A673 (cell line): ENCODE measurements at regions not wholly inside any gene's neighbourhood (a gene's known extent, or its start where the extent isn't known, plus 50 kb on each side); places are given as distances from the start of the nearest gene placed in this dataset.
"Not testable (repeated sequence)": the region's sequence is repeated elsewhere in the genome, so short reads cannot be mapped to it uniquely, and the experiment has no call there.

Experiments used
- BruUV-seq: library from RNA; stranded (reverse); fragments of 400-500 nt; replicated peaks from 2 replicates; lab custom pipeline; 2021; lab: Mats Ljungman, UMichigan
- CTCF ChIA-PET: fragments of 300-600 bp; sonication (Branson Sonifier 250); formaldehyde crosslinking; loops from one replicate; lab custom pipeline; 2022; ENCODE audit warnings: antibody characterized with exemption; lab: Charles Lee
- POLR2A ChIA-PET: fragments of 300-600 bp; sonication (Branson Sonifier 250); formaldehyde crosslinking; loops from one replicate; lab custom pipeline; 2022; ENCODE audit warnings: antibody characterized with exemption; ENCODE audit not compliant: low non-redundant PET; lab: Charles Lee
- DNase-seq: peaks from one replicate; pipeline ENCODE4 v3.0.0-alpha.2; 2015; ENCODE audit warnings: low spot score
- H3K27ac ChIP-seq: fragments of 200-600 bp; sonication (generic); 2 replicates; pipeline ENCODE4 v1.5.1; 2016; ENCODE audit warnings: mixed run types, low read depth, mild to moderate bottlenecking, mixed read lengths, antibody characterized with exemption, low read length; ENCODE audit not compliant: poor library complexity, severe bottlenecking
- H3K27me3 ChIP-seq: fragments of 200-600 bp; sonication (generic); replicated peaks from 2 replicates; pipeline ENCODE4 v1.6.1; 2017; ENCODE audit warnings: mixed run types, low read depth, mild to moderate bottlenecking, mixed read lengths, antibody characterized with exemption, low read length; ENCODE audit not compliant: insufficient read depth, poor library complexity
- H3K36me3 ChIP-seq: fragments of 200-600 bp; sonication (generic); 2 replicates; pipeline ENCODE4 v1.6.1; 2016; ENCODE audit warnings: mixed run types, mild to moderate bottlenecking, mixed read lengths, antibody characterized with exemption, low read length; ENCODE audit not compliant: insufficient read depth, poor library complexity, severe bottlenecking
- H3K4me1 ChIP-seq: fragments of 200-600 bp; sonication (generic); 2 replicates; pipeline ENCODE4 v1.6.1; 2017; ENCODE audit warnings: mixed run types, mild to moderate bottlenecking, mixed read lengths, antibody characterized with exemption, low read length; ENCODE audit not compliant: insufficient read depth, poor library complexity, severe bottlenecking
- H3K4me3 ChIP-seq: fragments of 200-600 bp; sonication (generic); 2 replicates; pipeline ENCODE4 v1.5.1; 2016; ENCODE audit warnings: low read depth, mixed run types, mild to moderate bottlenecking, mixed read lengths, low read length; ENCODE audit not compliant: poor library complexity, severe bottlenecking
- H3K9me3 ChIP-seq: fragments of 200-600 bp; sonication (generic); 2 replicates; pipeline ENCODE4 v1.6.1; 2016; ENCODE audit warnings: mixed run types, low read depth, mild to moderate bottlenecking, mixed read lengths, antibody characterized with exemption, low read length; ENCODE audit not compliant: poor library complexity, severe bottlenecking
- EZH2 ChIP-seq: fragments of 200-600 bp; sonication (generic); IDR thresholded peaks from 2 replicates; pipeline ENCODE4 v1.6.1; 2017; ENCODE audit warnings: borderline replicate concordance, low read depth, mild to moderate bottlenecking, mixed read lengths, antibody characterized with exemption, low read length; ENCODE audit not compliant: poor library complexity, severe bottlenecking
- intact Hi-C: fragments of 100-400 bp; cut with micrococcal nuclease; formaldehyde crosslinking; loops from one replicate; pipeline ENCODE4 v1.10.0; 2022; ENCODE audit not compliant: unreplicated experiment
- TF ChIP-seq, protein P1 (sequence below): fragments of 300-800, 200-600 bp; sonication (generic); conservative IDR thresholded peaks from 2 replicates; pipeline ENCODE4 v1.5.1; 2017; ENCODE audit warnings: low read depth, mild to moderate bottlenecking, antibody characterized with exemption, low read length, moderate library complexity, mixed read lengths

DNA sequence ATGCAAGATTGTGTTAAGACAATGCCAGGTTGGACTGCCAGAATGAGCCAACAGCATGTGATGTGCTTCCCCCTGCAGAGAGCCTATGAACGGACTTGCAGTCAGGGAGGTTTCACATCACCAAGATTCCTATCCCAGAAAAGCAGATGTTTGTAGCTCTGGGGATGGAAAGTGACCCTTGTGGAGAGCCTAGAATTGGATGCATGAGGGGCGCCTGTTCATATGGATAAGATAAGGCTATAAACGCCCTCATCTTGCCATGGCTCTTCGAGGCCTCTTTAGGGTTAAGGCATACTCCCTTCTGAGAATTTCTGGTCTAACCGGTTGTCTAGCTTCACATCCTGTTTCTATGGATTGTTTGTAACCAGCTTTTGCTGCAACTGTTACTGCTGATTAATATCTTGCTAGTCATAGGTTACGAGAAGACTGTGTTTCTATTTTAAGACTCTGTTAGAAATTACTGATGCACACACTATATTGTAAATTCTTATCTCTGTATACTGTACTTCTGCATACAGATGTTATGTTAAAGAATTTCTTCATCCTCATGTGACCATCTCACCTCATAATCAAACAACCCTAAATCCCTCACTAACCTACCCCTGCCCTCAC, 295.8 kb downstream of the PTGER3 start:
- intact Hi-C loops, BruUV-seq, POLR2A ChIA-PET, H3K4me1 ChIP-seq, CTCF ChIA-PET, H3K27ac ChIP-seq, H3K27me3 ChIP-seq, H3K4me3 ChIP-seq, DNase-seq, H3K36me3 ChIP-seq: not testable (repeated sequence)
- peaks cover 12% of the 10 kb centered on the region for H3K9me3 ChIP-seq

DNA sequence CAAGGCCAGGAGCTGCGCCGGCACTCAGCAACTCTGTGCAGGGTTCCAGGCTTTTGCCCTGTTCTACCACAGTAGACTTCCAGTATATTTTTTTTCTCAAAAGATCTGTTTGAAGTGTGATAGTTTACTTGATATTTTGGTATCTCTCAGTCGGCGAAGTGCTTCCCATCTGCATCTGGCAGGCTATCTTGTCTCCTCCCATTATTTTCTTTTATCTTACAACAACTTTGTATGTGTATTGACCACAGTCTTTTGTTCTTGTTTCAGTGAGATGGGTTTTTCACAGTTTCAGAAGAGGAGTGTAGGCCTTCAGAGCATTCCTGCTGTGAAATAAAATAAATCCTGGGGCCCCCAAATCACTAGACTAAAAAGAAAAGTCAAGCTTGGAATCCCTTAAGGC, 292.9 kb downstream of the PTGER3 start:
- H3K27me3 ChIP-seq: no peaks in the 10 kb centered on the region
- TF ChIP-seq, protein P1, sequence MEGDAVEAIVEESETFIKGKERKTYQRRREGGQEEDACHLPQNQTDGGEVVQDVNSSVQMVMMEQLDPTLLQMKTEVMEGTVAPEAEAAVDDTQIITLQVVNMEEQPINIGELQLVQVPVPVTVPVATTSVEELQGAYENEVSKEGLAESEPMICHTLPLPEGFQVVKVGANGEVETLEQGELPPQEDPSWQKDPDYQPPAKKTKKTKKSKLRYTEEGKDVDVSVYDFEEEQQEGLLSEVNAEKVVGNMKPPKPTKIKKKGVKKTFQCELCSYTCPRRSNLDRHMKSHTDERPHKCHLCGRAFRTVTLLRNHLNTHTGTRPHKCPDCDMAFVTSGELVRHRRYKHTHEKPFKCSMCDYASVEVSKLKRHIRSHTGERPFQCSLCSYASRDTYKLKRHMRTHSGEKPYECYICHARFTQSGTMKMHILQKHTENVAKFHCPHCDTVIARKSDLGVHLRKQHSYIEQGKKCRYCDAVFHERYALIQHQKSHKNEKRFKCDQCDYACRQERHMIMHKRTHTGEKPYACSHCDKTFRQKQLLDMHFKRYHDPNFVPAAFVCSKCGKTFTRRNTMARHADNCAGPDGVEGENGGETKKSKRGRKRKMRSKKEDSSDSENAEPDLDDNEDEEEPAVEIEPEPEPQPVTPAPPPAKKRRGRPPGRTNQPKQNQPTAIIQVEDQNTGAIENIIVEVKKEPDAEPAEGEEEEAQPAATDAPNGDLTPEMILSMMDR: no peak
- TF ChIP-seq EZH2: no peak
- H3K36me3 ChIP-seq: no peaks in the 10 kb centered on the region
- BruUV-seq: no TSS peak
- no peak overlapping the region for H3K27ac ChIP-seq
- no peak overlapping the region for H3K4me3 ChIP-seq
- ChIA-PET POLR2A (no interaction called here), CTCF (no interaction called here)
- intact Hi-C loops: no loop called here
- H3K4me1 ChIP-seq: no peaks in the 10 kb centered on the region
- DNase-seq: no peak
- H3K9me3 ChIP-seq: peaks cover 2% of the 10 kb centered on the region

DNA sequence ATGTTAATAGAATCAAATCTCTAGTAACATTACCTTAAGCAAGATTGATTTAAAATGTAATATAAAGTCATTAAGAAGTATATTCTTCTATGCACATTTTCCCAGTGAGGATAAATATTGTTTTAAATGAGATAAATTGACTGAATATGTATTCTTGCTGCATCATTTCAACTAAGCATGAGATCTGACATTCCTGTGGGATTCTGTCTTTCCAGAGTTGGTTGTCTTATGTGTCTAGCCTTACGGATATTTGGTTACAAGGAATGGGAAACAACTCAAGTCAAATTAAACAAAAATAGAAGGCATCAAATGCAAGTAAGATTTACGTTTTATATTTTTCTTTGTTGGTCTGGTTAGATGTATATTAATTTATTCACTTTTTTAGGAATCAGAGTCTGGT, 287.5 kb downstream of the PTGER3 start:
- TF ChIP-seq, protein P1: no peak
- no peak for TF ChIP-seq EZH2
- Histone ChIP-seq H3K36me3 (no peaks in the 10 kb centered on the region), H3K27me3 (no peaks in the 10 kb centered on the region), H3K9me3 (no peaks in the 10 kb centered on the region), H3K27ac (no peak overlapping the region), H3K4me1 (no peaks in the 10 kb centered on the region), H3K4me3 (no peak overlapping the region)
- DNase-seq: no peak
- CTCF ChIA-PET: no interaction called here
- BruUV-seq: no TSS peak
- POLR2A ChIA-PET: no interaction called here
- intact Hi-C loops: no loop called here

DNA sequence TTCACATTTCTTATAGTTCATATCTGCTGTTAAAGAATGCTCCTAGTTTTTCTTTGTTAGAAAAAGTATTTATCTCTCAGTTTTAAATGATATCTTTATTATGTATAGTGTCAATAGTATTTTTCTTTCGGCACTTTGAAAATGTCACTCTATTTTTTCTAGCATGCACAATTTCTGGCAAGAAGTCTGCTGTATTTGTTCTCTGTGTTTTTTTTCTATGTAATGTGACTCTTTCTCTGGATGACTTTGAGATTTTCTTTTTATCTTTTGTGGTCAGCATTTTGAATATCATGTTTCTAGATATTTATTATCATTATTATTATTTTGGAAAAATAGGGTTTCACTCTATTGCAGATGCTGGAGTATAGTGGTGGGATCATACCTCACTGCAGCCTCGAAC, 285.2 kb downstream of the PTGER3 start:
- H3K4me1 ChIP-seq: no peaks in the 10 kb centered on the region
- H3K4me3 ChIP-seq: no peak overlapping the region
- no peak overlapping the region for H3K27ac ChIP-seq
- no TSS peak for BruUV-seq
- ChIA-PET CTCF (no interaction called here), POLR2A (no interaction called here)
- intact Hi-C loops: no loop called here
- no peaks in the 10 kb centered on the region for H3K36me3 ChIP-seq
- DNase-seq: no peak
- no peaks in the 10 kb centered on the region for H3K9me3 ChIP-seq
- no peak for TF ChIP-seq EZH2
- TF ChIP-seq, protein P1: no peak
- H3K27me3 ChIP-seq: no peaks in the 10 kb centered on the region
